Colonic mucosa (tissue), 4 donors: ENCODE measurements at regions not wholly inside any gene's neighbourhood (a gene's known extent, or its start where the extent isn't known, plus 50 kb on each side); places are given as distances from the start of the nearest gene placed in this dataset.

Source experiments
- DNase-seq: peaks from one replicate; pipeline ENCODE4 v3.0.0-alpha.2; 2020
- H3K27ac ChIP-seq: fragments of 200-600 bp; one replicate; pipeline ENCODE4 v1.8.0; 2021
- H3K27me3 ChIP-seq: fragments of 200-600 bp; one replicate; pipeline ENCODE4 v1.8.0; 2021
- H3K36me3 ChIP-seq: fragments of 200-600 bp; one replicate; pipeline ENCODE4 v1.8.0; 2021
- H3K4me1 ChIP-seq: fragments of 200-600 bp; one replicate; pipeline ENCODE4 v1.8.0; 2021; ENCODE audit warnings: mild to moderate bottlenecking
- H3K4me3 ChIP-seq: fragments of 200-600 bp; one replicate; pipeline ENCODE4 v1.8.0; 2021
- H3K9ac ChIP-seq, 2 donors: one replicate each; pipeline ENCODE4 v1.7.0; 2013; ENCODE audit warnings: control low read depth in 2 of 2, low read depth in 2 of 2, low read length in 2 of 2
- H3K9me3 ChIP-seq: fragments of 200-600 bp; one replicate; pipeline ENCODE4 v1.8.0; 2021
- intact Hi-C: fragments of 100-400 bp; cut with DNase I; formaldehyde crosslinking; loops from one replicate; pipeline ENCODE4 v1.14.1; 2022
- TF ChIP-seq, protein P1 (sequence below): fragments of 200-600 bp; IDR thresholded peaks from one replicate; pipeline ENCODE4 v1.8.0; 2022; ENCODE audit warnings: antibody characterized with exemption, mild to moderate bottlenecking
- donor health status: healthy.
- donor health status: DM: no; HTN: no; CAD: no.
- donor health status: DM: no; HTN: no; CAD: no.

DNA sequence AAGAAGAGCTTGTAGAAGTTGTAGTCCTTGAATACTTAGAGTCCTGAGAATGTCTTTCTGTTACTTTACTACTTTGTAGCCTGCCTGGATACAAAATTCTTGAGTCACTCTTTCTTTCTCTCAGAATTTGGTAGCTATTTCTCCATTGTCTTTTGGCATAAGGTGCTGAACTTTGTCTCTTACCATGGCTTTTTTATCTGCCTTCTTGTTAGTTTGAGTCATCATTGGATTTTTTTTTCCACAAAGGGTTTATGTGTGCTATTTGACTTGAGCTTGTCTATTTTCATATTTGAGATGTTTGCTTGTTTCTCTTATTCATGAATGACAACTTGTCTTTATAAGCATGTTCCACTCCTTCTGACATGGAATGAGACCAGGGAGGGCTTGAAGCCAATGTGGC is 74.5 kb upstream of the EXOC6 start:
- DNase-seq, result no peak
- no peak overlapping the region for H3K27ac ChIP-seq
- no peaks in the 10 kb centered on the region for H3K9me3 ChIP-seq
- no peaks in the 10 kb centered on the region for H3K36me3 ChIP-seq
- H3K9ac ChIP-seq, result no peak overlapping the region
- no peaks in the 10 kb centered on the region for H3K27me3 ChIP-seq
- no peak overlapping the region for H3K4me3 ChIP-seq
- TF ChIP-seq, protein P1, sequence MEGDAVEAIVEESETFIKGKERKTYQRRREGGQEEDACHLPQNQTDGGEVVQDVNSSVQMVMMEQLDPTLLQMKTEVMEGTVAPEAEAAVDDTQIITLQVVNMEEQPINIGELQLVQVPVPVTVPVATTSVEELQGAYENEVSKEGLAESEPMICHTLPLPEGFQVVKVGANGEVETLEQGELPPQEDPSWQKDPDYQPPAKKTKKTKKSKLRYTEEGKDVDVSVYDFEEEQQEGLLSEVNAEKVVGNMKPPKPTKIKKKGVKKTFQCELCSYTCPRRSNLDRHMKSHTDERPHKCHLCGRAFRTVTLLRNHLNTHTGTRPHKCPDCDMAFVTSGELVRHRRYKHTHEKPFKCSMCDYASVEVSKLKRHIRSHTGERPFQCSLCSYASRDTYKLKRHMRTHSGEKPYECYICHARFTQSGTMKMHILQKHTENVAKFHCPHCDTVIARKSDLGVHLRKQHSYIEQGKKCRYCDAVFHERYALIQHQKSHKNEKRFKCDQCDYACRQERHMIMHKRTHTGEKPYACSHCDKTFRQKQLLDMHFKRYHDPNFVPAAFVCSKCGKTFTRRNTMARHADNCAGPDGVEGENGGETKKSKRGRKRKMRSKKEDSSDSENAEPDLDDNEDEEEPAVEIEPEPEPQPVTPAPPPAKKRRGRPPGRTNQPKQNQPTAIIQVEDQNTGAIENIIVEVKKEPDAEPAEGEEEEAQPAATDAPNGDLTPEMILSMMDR, result no peak
- no peaks in the 10 kb centered on the region for H3K4me1 ChIP-seq
- intact Hi-C loops, result no loop called here

DNA sequence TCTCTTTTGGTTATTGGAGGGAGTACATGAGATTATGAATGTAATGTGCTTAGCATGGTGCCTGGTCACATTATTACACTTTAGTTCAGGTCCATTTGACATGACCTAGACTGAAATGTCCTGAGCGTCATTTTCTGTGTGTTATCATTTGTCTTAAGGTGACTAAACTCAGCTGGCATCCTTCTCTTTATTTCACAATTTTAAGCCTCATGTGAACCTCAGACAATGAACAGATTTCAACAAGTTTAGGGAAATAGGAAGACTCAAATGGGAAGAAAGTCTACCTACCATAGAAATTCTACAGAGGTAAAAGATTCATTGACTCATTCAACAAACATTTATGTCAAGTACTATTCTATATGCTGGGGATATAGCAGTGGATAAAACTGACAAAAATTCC is 70.2 kb upstream of the EXOC6 start:
- Histone ChIP-seq H3K4me1 (no peaks in the 10 kb centered on the region), H3K27me3 (no peaks in the 10 kb centered on the region), H3K9me3 (no peaks in the 10 kb centered on the region), H3K9ac (no peak overlapping the region), H3K36me3 (no peaks in the 10 kb centered on the region), H3K27ac (no peak overlapping the region), H3K4me3 (no peak overlapping the region)
- DNase-seq, result no peak
- intact Hi-C loops, result no loop called here
- TF ChIP-seq, protein P1, result no peak

DNA sequence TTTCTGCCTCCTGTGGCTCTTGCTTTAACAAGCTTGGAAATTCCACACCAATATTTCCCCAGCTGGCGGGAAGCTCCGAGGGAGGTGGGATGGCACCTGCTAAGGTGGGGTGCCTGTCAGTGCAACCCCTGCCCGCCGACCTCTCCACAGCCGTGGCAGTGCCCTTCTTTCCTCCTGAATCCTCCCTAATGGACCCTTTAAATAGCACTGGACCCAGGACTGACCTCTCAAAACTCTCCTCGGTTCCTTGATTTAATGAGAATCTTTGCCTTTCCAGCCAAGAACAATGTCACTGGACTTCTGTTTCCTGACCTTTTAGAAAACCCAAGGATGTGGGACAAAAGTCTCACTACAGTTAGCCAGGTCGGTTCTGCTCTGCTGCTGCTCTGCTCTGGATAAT is 63.2 kb upstream of the EXOC6 start:
- Histone ChIP-seq H3K27me3 (no peaks in the 10 kb centered on the region), H3K9me3 (no peaks in the 10 kb centered on the region), H3K4me3 (no peak overlapping the region), H3K36me3 (no peaks in the 10 kb centered on the region), H3K9ac (no peak overlapping the region), H3K27ac (no peak overlapping the region), H3K4me1 (no peaks in the 10 kb centered on the region)
- intact Hi-C loops, result no loop called here
- no peak for DNase-seq
- TF ChIP-seq, protein P1, result no peak

DNA sequence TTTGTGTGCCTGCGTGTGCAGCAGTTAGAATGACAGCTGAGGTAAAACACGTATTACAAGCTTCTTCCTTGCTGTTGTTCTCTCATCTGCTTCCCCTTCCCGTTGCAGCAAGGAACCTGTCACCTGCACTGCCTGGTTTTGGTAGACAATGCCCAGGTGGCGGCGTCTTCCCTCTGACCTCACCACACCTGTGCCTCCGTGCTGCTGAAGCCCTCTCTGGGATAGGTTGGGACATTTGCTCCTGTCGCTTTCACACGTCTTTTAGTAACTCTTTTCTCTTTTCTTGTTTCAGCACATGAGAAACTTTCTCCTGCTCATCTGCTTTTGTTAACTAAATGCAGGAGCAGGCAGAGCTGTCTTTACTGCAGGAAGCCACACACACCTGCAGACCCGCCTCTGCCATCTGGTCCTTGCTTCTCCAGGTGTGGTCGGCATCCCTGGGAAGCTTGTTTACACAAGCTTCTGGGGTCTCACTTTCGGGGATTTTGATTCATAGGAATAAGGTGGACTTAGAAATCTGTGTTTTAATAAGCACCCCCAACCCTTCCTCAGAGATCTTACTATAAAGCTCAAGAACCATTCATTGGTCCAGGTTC is 60.7 kb upstream of the EXOC6 start:
- no peak for DNase-seq
- H3K9me3 ChIP-seq, result no peaks in the 10 kb centered on the region
- intact Hi-C loops, result no loop called here
- no peaks in the 10 kb centered on the region for H3K36me3 ChIP-seq
- TF ChIP-seq, protein P1, result no peak
- no peaks in the 10 kb centered on the region for H3K27me3 ChIP-seq
- no peaks in the 10 kb centered on the region for H3K4me1 ChIP-seq
- H3K9ac ChIP-seq, result no peak overlapping the region
- H3K4me3 ChIP-seq, result no peak overlapping the region
- no peak overlapping the region for H3K27ac ChIP-seq

DNA sequence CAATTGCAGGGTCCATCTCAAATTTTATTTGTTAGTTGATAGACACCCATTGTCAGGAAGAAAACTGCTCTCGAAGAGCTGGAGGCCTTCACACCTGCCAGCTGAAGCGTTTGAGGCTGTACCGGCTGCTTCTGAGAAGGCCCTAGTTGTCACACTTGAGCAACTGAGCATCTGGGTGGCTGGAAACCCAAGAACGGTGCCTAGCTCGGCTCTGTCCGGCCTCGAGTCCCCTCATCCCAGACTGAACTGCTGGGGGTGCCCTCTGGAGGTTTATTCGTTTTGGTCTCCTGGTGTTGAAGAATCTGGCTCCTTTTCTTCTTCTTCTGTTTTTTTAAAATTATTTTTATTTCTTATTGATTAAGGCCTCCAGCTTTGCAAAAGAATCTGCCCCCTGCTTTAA is 59.3 kb upstream of the EXOC6 start:
- H3K9me3 ChIP-seq, result no peaks in the 10 kb centered on the region
- intact Hi-C loops, result no loop called here
- H3K4me3 ChIP-seq, result no peak overlapping the region
- no peak for DNase-seq
- TF ChIP-seq, protein P1, result no peak
- no peak overlapping the region for H3K9ac ChIP-seq
- H3K27ac ChIP-seq, result no peak overlapping the region
- no peaks in the 10 kb centered on the region for H3K4me1 ChIP-seq
- no peaks in the 10 kb centered on the region for H3K27me3 ChIP-seq
- H3K36me3 ChIP-seq, result no peaks in the 10 kb centered on the region
